ENCODE measurements at regions not wholly inside any gene's neighbourhood (a gene's known extent, or its start where the extent isn't known, plus 50 kb on each side); places are given as distances from the start of the nearest gene placed in this dataset.
A peak's percentile ranks its signal among the peaks of the same experiment; 100 is the strongest.
"Not testable (repeated sequence)": the region's sequence is repeated elsewhere in the genome, so short reads cannot be mapped to it uniquely, and the experiment has no call there.

DNA sequence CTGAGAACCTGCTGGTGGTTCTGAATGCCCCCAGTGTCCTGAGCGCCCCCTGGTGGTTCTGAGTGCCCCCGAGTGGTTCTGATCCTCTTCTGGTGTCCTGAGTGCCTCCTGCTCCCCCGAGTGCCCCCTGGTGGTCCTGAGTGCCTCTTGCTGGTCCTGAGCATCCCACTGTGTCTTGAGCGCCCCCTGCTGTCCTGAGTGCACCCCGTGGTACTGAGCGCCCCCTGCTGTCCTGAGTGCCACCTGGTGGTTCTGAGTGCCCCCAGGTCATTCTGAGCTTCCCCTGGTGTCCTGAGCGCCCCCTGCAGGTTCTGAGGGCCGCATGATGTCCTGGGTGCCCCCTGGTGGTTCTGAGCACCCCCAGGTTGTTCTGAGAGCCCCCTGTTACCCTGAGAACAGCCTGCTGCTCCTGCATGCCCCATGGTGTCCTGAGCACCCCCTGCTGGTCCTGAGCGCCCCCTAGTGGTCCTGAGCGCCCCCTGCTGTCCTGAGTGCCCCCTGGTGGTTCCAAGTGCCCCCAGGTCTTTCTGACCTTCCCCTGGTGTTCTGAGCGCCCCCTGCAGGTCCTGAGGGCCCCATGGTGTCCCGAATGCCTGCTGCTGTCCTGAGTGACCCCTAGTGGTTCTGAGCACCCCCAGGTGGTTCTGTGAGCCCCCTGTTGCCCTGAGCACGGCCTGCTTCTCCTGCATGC is 1165.4 kb downstream of the TMEM121 start:
- TF ChIP-seq ESRRG (CRISPR knock-in tag; IDR thresholded peaks at IDR 0.05) (no peak), TOX (CRISPR knock-in tag; IDR thresholded peaks at IDR 0.05; ENCODE audit: borderline replicate concordance) (no peak), TCF4 (CRISPR knock-in tag; IDR thresholded peaks at IDR 0.05; ENCODE audit: borderline replicate concordance) (no peak), RARB (CRISPR knock-in tag; IDR thresholded peaks at IDR 0.05) (no peak), ZNF70 (CRISPR knock-in tag; IDR thresholded peaks at IDR 0.05) (no peak), BACH2 (CRISPR knock-in tag; IDR thresholded peaks at IDR 0.05; ENCODE audit: borderline replicate concordance) (no peak), ZNF565 (CRISPR knock-in tag; conservative IDR thresholded peaks at IDR 0.05; ENCODE audit: low read depth) (no peak), ZFP30 (CRISPR knock-in tag; IDR thresholded peaks at IDR 0.05) (no peak), ZC3H10 (CRISPR knock-in tag; IDR thresholded peaks at IDR 0.05) (no peak)
- TF ChIP-seq, protein P1, sequence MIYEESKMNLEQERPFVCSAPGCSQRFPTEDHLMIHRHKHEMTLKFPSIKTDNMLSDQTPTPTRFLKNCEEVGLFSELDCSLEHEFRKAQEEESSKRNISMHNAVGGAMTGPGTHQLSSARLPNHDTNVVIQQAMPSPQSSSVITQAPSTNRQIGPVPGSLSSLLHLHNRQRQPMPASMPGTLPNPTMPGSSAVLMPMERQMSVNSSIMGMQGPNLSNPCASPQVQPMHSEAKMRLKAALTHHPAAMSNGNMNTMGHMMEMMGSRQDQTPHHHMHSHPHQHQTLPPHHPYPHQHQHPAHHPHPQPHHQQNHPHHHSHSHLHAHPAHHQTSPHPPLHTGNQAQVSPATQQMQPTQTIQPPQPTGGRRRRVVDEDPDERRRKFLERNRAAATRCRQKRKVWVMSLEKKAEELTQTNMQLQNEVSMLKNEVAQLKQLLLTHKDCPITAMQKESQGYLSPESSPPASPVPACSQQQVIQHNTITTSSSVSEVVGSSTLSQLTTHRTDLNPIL (CRISPR knock-in tag; IDR thresholded peaks at IDR 0.05; ENCODE audit: low read depth) = no peak
- TF ChIP-seq, protein P2, sequence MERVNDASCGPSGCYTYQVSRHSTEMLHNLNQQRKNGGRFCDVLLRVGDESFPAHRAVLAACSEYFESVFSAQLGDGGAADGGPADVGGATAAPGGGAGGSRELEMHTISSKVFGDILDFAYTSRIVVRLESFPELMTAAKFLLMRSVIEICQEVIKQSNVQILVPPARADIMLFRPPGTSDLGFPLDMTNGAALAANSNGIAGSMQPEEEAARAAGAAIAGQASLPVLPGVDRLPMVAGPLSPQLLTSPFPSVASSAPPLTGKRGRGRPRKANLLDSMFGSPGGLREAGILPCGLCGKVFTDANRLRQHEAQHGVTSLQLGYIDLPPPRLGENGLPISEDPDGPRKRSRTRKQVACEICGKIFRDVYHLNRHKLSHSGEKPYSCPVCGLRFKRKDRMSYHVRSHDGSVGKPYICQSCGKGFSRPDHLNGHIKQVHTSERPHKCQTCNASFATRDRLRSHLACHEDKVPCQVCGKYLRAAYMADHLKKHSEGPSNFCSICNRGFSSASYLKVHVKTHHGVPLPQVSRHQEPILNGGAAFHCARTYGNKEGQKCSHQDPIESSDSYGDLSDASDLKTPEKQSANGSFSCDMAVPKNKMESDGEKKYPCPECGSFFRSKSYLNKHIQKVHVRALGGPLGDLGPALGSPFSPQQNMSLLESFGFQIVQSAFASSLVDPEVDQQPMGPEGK (CRISPR knock-in tag; IDR thresholded peaks at IDR 0.05; ENCODE audit: borderline replicate concordance) = no peak
- TF ChIP-seq, protein P3, sequence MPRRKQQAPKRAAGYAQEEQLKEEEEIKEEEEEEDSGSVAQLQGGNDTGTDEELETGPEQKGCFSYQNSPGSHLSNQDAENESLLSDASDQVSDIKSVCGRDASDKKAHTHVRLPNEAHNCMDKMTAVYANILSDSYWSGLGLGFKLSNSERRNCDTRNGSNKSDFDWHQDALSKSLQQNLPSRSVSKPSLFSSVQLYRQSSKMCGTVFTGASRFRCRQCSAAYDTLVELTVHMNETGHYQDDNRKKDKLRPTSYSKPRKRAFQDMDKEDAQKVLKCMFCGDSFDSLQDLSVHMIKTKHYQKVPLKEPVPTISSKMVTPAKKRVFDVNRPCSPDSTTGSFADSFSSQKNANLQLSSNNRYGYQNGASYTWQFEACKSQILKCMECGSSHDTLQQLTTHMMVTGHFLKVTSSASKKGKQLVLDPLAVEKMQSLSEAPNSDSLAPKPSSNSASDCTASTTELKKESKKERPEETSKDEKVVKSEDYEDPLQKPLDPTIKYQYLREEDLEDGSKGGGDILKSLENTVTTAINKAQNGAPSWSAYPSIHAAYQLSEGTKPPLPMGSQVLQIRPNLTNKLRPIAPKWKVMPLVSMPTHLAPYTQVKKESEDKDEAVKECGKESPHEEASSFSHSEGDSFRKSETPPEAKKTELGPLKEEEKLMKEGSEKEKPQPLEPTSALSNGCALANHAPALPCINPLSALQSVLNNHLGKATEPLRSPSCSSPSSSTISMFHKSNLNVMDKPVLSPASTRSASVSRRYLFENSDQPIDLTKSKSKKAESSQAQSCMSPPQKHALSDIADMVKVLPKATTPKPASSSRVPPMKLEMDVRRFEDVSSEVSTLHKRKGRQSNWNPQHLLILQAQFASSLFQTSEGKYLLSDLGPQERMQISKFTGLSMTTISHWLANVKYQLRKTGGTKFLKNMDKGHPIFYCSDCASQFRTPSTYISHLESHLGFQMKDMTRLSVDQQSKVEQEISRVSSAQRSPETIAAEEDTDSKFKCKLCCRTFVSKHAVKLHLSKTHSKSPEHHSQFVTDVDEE (CRISPR knock-in tag; IDR thresholded peaks at IDR 0.05) = no peak
- ATAC-seq = no peak

DNA sequence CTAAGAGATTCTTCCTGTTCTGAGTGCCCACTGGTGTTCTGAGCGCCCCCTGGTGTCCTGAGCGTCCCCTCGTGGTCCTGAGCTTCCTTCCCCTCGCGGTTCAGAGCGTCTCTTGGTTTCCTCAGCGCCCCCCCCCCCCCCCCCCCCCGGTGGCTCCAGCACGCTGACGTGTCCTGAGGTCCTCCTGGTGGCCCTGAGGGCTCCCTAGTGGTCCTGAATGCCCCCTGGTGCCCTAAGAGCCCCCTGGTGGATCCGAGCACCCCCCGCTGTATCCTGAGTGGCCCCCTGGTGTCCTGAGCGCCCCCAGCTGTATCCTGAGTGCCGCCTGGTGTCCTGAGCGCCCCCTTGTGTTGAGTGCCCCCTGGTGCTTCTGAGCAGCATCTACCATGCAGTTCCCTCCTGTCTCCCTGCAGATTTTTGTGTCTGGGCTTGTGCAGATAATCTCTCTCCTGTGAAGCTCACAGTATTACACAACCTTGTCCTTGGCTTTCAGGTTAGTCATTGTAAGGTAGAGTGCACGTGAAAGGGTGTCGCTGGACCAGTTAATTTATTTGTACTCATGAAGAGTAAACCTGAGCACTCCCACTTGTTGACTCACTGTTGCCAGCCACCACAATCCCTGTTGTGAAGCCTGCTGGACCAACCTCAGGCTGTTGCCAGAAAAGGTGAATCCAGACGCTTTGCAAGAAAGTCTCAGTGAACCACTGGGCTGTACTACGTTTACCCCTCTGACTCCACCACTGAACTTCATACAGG is 1168.4 kb downstream of the TMEM121 start:
- ATAC-seq = peak; percentile 61; the same call in 2 of the 3 replicates
- TF ChIP-seq PPARA (CRISPR knock-in tag; IDR thresholded peaks at IDR 0.05; ENCODE audit: borderline replicate concordance) (no peak), ZNF8 (CRISPR knock-in tag; IDR thresholded peaks at IDR 0.05) (no peak), ZC3H10 (CRISPR knock-in tag; IDR thresholded peaks at IDR 0.05) (no peak), TCF4 (CRISPR knock-in tag; IDR thresholded peaks at IDR 0.05; ENCODE audit: borderline replicate concordance) (no peak), GLIS3 (CRISPR knock-in tag; IDR thresholded peaks at IDR 0.05) (no peak), CSDC2 (CRISPR knock-in tag; IDR thresholded peaks at IDR 0.05) (no peak)
- TF ChIP-seq, protein P4, sequence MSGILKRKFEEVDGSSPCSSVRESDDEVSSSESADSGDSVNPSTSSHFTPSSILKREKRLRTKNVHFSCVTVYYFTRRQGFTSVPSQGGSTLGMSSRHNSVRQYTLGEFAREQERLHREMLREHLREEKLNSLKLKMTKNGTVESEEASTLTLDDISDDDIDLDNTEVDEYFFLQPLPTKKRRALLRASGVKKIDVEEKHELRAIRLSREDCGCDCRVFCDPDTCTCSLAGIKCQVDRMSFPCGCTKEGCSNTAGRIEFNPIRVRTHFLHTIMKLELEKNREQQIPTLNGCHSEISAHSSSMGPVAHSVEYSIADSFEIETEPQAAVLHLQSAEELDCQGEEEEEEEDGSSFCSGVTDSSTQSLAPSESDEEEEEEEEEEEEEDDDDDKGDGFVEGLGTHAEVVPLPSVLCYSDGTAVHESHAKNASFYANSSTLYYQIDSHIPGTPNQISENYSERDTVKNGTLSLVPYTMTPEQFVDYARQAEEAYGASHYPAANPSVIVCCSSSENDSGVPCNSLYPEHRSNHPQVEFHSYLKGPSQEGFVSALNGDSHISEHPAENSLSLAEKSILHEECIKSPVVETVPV (CRISPR knock-in tag; IDR thresholded peaks at IDR 0.05) = no peak
- TF ChIP-seq, protein P1 (CRISPR knock-in tag; IDR thresholded peaks at IDR 0.05; ENCODE audit: low read depth) = no peak
- TF ChIP-seq, protein P5, sequence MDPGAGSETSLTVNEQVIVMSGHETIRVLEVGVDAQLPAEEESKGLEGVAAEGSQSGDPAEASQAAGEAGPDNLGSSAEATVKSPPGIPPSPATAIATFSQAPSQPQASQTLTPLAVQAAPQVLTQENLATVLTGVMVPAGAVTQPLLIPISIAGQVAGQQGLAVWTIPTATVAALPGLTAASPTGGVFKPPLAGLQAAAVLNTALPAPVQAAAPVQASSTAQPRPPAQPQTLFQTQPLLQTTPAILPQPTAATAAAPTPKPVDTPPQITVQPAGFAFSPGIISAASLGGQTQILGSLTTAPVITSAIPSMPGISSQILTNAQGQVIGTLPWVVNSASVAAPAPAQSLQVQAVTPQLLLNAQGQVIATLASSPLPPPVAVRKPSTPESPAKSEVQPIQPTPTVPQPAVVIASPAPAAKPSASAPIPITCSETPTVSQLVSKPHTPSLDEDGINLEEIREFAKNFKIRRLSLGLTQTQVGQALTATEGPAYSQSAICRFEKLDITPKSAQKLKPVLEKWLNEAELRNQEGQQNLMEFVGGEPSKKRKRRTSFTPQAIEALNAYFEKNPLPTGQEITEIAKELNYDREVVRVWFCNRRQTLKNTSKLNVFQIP (CRISPR knock-in tag; IDR thresholded peaks at IDR 0.05; ENCODE audit: borderline replicate concordance, low read depth) = no peak

DNA sequence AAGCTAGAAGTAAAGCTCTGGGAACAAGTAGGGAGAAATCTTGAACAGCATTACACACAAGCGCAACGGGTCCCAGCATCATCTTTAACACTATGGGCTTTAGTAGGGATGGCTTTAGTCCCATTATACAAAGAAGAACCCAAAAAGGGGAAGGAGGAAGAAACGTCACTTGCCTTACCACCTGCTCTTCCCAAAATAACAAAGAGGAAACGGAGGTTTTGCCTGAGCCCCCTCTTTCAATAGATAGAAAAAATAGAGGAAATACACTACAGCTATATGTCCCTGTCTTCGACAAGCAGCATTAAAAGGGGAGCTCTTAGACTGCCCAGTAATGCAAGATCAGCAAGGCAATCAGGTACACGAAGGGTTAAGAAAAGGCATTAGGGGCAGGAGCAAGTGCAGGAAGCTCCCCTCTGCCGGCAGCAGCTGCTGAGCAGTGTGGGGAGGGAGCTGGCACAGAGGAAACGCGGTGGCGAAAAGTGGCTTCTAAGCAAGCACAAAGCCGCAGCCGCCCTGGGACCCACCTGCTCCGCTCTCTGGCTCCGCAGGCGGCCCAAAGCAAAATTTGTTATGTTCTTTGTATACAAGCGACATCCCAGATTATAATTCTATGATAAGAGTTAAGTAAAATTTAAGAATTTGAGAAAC is 1172.4 kb downstream of the TMEM121 start:
- not testable (repeated sequence) for ATAC-seq

DNA sequence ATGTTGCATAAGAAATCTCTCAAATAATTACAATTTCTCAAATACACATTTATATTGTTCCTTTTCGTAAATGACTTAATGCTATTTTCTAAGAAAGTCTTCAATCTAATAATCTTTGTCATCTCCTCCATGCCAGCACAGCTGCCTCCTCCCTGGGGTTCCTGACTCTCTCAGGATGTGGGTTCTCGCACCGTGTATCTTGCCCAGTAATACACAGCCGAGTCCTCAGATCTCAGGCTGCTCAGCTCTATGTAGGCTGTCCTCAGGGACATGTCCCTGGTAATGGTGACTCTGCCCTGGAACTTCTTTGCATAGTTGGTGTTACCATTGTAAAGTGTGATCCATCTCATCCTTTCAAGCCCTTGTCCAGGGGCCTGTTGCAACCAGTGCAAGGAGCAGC is 1177.3 kb downstream of the TMEM121 start:
- ATAC-seq = not testable (repeated sequence)

DNA sequence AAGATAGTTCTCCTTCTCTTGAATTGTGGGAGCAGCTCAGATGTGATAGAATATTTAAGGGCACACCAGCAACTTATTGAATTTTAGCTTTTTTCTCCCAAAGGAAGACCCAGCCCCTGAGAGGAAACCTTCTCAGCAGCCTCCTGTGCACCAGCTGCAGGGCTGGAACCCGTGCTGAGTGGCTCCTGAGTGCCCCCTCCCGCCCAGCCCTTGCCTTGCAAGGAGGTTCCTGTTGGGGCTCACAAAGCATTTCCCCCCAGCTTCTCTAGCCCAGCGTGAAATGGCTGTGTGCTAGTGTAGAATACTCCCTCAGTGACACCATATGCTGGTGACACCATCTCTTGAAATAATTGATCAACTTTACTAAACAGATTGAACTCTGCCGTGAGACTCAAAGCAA is 1180.1 kb downstream of the TMEM121 start:
- not testable (repeated sequence) for ATAC-seq

DNA sequence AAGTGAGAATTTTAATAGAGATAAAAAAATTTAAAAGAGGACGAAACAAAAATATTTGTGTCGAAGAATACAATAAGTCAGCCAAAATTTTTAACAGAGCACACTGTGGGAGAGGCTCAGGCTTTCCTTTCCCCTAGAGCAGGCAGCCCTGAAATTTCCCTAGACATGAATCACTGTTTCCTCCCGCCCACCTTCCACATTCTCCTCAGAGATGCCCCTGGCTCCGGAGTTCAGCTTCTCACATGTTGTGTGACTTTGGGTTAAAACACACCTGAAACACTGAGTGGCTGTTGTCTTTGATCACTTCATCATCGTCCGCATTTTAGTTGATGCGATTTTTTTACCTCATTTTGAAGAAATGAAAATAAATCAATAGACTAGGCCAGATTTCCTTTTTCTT is 1183.8 kb downstream of the TMEM121 start:
- not testable (repeated sequence) for ATAC-seq

DNA sequence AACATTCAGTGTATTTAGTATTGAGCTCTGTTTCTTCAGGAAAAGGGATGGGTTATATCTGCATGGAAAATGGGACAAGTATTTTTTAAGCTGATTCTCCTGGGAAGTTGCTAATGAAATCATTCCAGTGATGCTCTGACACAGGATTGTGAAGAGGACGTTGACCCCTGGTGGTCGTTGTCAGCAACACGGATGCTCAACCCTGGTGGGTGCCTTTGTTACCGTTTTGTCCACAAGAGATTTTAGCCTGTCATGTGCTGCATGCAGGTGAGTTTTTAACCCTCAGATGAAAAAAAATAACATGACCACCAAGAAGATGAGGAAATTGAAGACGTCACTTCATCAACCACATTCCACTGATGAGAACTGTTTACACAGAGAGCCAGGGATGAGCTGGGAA is 1186.1 kb downstream of the TMEM121 start:
- ATAC-seq = not testable (repeated sequence)
